Muscle of back (tissue), 3 donors: ENCODE measurements at regions not wholly inside any gene's neighbourhood (a gene's known extent, or its start where the extent isn't known, plus 50 kb on each side); places are given as distances from the start of the nearest gene placed in this dataset.
A peak's percentile ranks its signal among the peaks of the same experiment; 100 is the strongest.
"Not testable (repeated sequence)": the region's sequence is repeated elsewhere in the genome, so short reads cannot be mapped to it uniquely, and the experiment has no call there.

Experiments
- DNase-seq, 3 donors: peaks; one replicate each; pipeline versions ENCODE4 v3.0.0 to v3.0.0-alpha.2; 2013

- no peak for DNase-seq
Measured at GRCh38 chr14:97143011-97143410, 345.8 kb downstream of the VRK1 start.

- no peak for DNase-seq
Measured at GRCh38 chr14:97143456-97143855, 346.3 kb downstream of the VRK1 start.

- not testable (repeated sequence) for DNase-seq
Measured at GRCh38 chr14:97148021-97148420, 350.8 kb downstream of the VRK1 start.

GRCh38 chr14:97149775-97150174 lies 352.6 kb downstream of the VRK1 start:
- DNase-seq: no peak

GRCh38 chr14:97153527-97153926 lies 356.3 kb downstream of the VRK1 start:
- no peak for DNase-seq

GRCh38 chr14:97155320-97155719 lies 358.1 kb downstream of the VRK1 start:
- DNase-seq: no peak

GRCh38 chr14:97155814-97156213 lies 358.6 kb downstream of the VRK1 start:
- DNase-seq: no peak

GRCh38 chr14:97156705-97157104 lies 359.5 kb downstream of the VRK1 start:
- DNase-seq: no peak

- DNase-seq: no peak
Measured at GRCh38 chr14:97158102-97158501, 360.9 kb downstream of the VRK1 start.

- DNase-seq: no peak
Measured at GRCh38 chr14:97159124-97159523, 361.9 kb downstream of the VRK1 start.

GRCh38 chr14:97162621-97163020 lies 365.4 kb downstream of the VRK1 start:
- DNase-seq: no peak

- peak in 1 of 3 donors; percentile 7 for DNase-seq
Measured at GRCh38 chr14:97164021-97164420, 366.8 kb downstream of the VRK1 start.

GRCh38 chr14:97166497-97166896 lies 369.3 kb downstream of the VRK1 start:
- DNase-seq: no peak

- not testable (repeated sequence) for DNase-seq
Measured at GRCh38 chr14:97167577-97167976, 370.4 kb downstream of the VRK1 start.

- no peak for DNase-seq
Measured at GRCh38 chr14:97172644-97173043, 375.5 kb downstream of the VRK1 start.

GRCh38 chr14:97177016-97177415 lies 379.8 kb downstream of the VRK1 start:
- no peak for DNase-seq

- no peak for DNase-seq
Measured at GRCh38 chr14:97177635-97178034, 380.5 kb downstream of the VRK1 start.

- DNase-seq: peak in 1 of 3 donors; percentile 33
Measured at GRCh38 chr14:97178781-97179180, 381.6 kb downstream of the VRK1 start.

GRCh38 chr14:97179573-97179972 lies 382.4 kb downstream of the VRK1 start:
- no peak for DNase-seq

- DNase-seq: peak in 1 of 3 donors; percentile 74
Measured at GRCh38 chr14:97180304-97181200, 383.4 kb downstream of the VRK1 start.

- peak in 1 of 3 donors; percentile 11 for DNase-seq
Measured at GRCh38 chr14:97185186-97185585, 388.0 kb downstream of the VRK1 start.

GRCh38 chr14:97187916-97188315 lies 390.7 kb downstream of the VRK1 start:
- DNase-seq: no peak

GRCh38 chr14:97196336-97196735 lies 399.2 kb downstream of the VRK1 start:
- no peak for DNase-seq

GRCh38 chr14:97198813-97199212 lies 401.6 kb downstream of the VRK1 start:
- DNase-seq: no peak
